K562 (cell line): ENCODE measurements at regions not wholly inside any gene's neighbourhood (a gene's known extent, or its start where the extent isn't known, plus 50 kb on each side); places are given as distances from the start of the nearest gene placed in this dataset.

Experiments used
- ARID3A ChIP-seq: IDR thresholded peaks from 2 replicates; pipeline ENCODE4 v1.6.1; 2012; ENCODE audit warnings: low read depth, low read length, improper control_type of control experiment, borderline replicate concordance
- HMBOX1 ChIP-seq: sonication (generic); IDR thresholded peaks from 2 replicates; pipeline ENCODE4 v1.6.1; 2016
- L3MBTL2 ChIP-seq: fragments of 450-650 bp; IDR thresholded peaks from 2 replicates; pipeline ENCODE4 v1.6.1; 2016; ENCODE audit warnings: mild to moderate bottlenecking, moderate library complexity
- LCOR ChIP-seq: sonication (generic); formaldehyde crosslinking; IDR thresholded peaks from 2 replicates; pipeline ENCODE4 v1.8.0; 2022; ENCODE audit warnings: mild to moderate bottlenecking, missing genetic modification reagents
- LEF1 ChIP-seq: fragments of 450-650 bp; IDR thresholded peaks from 2 replicates; pipeline ENCODE4 v1.6.1; 2016; ENCODE audit warnings: mild to moderate bottlenecking
- MCM7 ChIP-seq, 2 experiments: fragments of 450-650 bp; IDR thresholded peaks; 2 replicates each; pipeline ENCODE4 v1.6.1; 2016 to 2018
- MNT ChIP-seq, 2 experiments: fragments of 450-650 bp; conservative IDR thresholded peaks; 2 replicates each; pipeline ENCODE4 v1.6.1; 2017; ENCODE audit warnings: mild to moderate bottlenecking in 2 of 2, moderate library complexity in 2 of 2
- NCOA4 ChIP-seq: fragments of 450-650 bp; IDR thresholded peaks from 2 replicates; pipeline ENCODE4 v1.6.1; 2018; ENCODE audit warnings: mild to moderate bottlenecking; ENCODE audit not compliant: partially characterized antibody
- NFYB ChIP-seq: IDR thresholded peaks from 2 replicates; pipeline ENCODE4 v1.6.1; 2011; ENCODE audit warnings: mild to moderate bottlenecking, moderate library complexity; ENCODE audit not compliant: insufficient read length; ENCODE audit errors: extremely low read depth
- NONO ChIP-seq, 2 experiments: fragments of 200-400 bp in 1 of 2; fragments of 450-650 bp in 1 of 2; formaldehyde crosslinking in 1 of 2; IDR thresholded peaks; 2 replicates each; pipeline ENCODE4 v1.6.1; 2017; ENCODE audit warnings: low read depth in 2 of 2, mild to moderate bottlenecking in 2 of 2, moderate library complexity in 2 of 2, low read length in 1 of 2
- NR2F6 ChIP-seq: fragments of 450-650 bp; formaldehyde crosslinking; IDR thresholded peaks from 2 replicates; pipeline ENCODE4 v1.4.0; 2020; ENCODE audit warnings: mild to moderate bottlenecking
- PHF8 ChIP-seq: fragments of 200-600 bp; sonication (generic); IDR thresholded peaks from 2 replicates; pipeline ENCODE4 v1.6.1; 2012; ENCODE audit warnings: mixed run types, mild to moderate bottlenecking, inconsistent platforms, low read length, moderate library complexity, borderline replicate concordance
- POLR2AphosphoS2 ChIP-seq: IDR thresholded peaks from 2 replicates; pipeline ENCODE4 v1.6.1; 2012; ENCODE audit warnings: low read length, improper control_type of control experiment
- POLR3A ChIP-seq: IDR thresholded peaks from 2 replicates; pipeline ENCODE4 v1.6.1; 2011; ENCODE audit warnings: borderline replicate concordance, mild to moderate bottlenecking, moderate library complexity; ENCODE audit not compliant: insufficient read length, insufficient read depth; ENCODE audit errors: extremely low read depth
- POLR3G ChIP-seq: IDR thresholded peaks from 2 replicates; pipeline ENCODE4 v1.6.1; 2011; ENCODE audit not compliant: insufficient read length, insufficient replicate concordance; ENCODE audit errors: extremely low read depth
- SMARCA4 ChIP-seq: fragments of 450-650 bp; IDR thresholded peaks from 2 replicates; pipeline ENCODE4 v1.6.1; 2016
- VEZF1 ChIP-seq: fragments of 200-800 bp; sonication (Bioruptor generic); IDR thresholded peaks from 2 replicates; pipeline ENCODE4 v1.6.1; 2017; ENCODE audit warnings: missing genetic modification characterization, missing compliant biosample characterization
- ZBTB33 ChIP-seq: sonication (generic); formaldehyde crosslinking; IDR thresholded peaks from 2 replicates; pipeline ENCODE4 v1.8.1; 2023; ENCODE audit warnings: mild to moderate bottlenecking, missing genetic modification reagents
- ZNF436 ChIP-seq: fragments of 250-450, 450-650 bp; sonication (Bioruptor Pico); formaldehyde crosslinking; IDR thresholded peaks from 2 replicates; pipeline ENCODE4 v1.7.0; 2020; ENCODE audit warnings: mild to moderate bottlenecking
- ZNF584 ChIP-seq: fragments of 200-800 bp; sonication (Bioruptor generic); IDR thresholded peaks from 2 replicates; pipeline ENCODE4 v1.6.1; 2016; ENCODE audit warnings: low read depth, mild to moderate bottlenecking, missing genetic modification characterization, missing compliant biosample characterization

GRCh38 chr15:92810418-92811138 is 89.5 kb upstream of the CHD2 start (continued):
- peak; percentile 24; the same call in 1 of the 2 replicates for TF ChIP-seq ARID3A
- 0 out of 2 replicates have a peak, but pooled peaks have one; percentile 17 for TF ChIP-seq LCOR (CRISPR knock-in tag)
- TF ChIP-seq NR2F6: no peak
- TF ChIP-seq ZNF436 (CRISPR knock-in tag): no peak
- TF ChIP-seq ZBTB33: no peak
- no peak for TF ChIP-seq SMARCA4
- TF ChIP-seq HMBOX1: no peak
- TF ChIP-seq PHF8: peak; percentile 33; the same call in 1 of the 2 replicates
- TF ChIP-seq ZNF584: 0 out of 2 replicates have a peak, but pooled peaks have one; percentile 22
- no peak for TF ChIP-seq NONO (IDR thresholded peaks at IDR 0.05; ENCODE audit: low read depth in 2 of 2, low read length in 1 of 2)
- 0 out of 4 replicates have a peak, but pooled peaks of 1 of the 2 experiments have one; percentile 11 for TF ChIP-seq MNT (conservative IDR thresholded peaks at IDR 0.05)
- TF ChIP-seq LEF1: peak; percentile 29; the same call in 1 of the 2 replicates
- peak; percentile 91 for TF ChIP-seq VEZF1 (CRISPR knock-in tag)
- TF ChIP-seq POLR3A: no peak
- TF ChIP-seq NCOA4: no peak
- TF ChIP-seq MCM7 (IDR thresholded peaks at IDR 0.05): no peak
- TF ChIP-seq L3MBTL2: no peak
- peak; percentile 70; the same call in 1 of the 2 replicates for TF ChIP-seq POLR2AphosphoS2
- TF ChIP-seq NFYB: peak; percentile 45
- no peak for TF ChIP-seq POLR3G
